ENCODE measurements at regions not wholly inside any gene's neighbourhood (a gene's known extent, or its start where the extent isn't known, plus 50 kb on each side); places are given as distances from the start of the nearest gene placed in this dataset.

DNA sequence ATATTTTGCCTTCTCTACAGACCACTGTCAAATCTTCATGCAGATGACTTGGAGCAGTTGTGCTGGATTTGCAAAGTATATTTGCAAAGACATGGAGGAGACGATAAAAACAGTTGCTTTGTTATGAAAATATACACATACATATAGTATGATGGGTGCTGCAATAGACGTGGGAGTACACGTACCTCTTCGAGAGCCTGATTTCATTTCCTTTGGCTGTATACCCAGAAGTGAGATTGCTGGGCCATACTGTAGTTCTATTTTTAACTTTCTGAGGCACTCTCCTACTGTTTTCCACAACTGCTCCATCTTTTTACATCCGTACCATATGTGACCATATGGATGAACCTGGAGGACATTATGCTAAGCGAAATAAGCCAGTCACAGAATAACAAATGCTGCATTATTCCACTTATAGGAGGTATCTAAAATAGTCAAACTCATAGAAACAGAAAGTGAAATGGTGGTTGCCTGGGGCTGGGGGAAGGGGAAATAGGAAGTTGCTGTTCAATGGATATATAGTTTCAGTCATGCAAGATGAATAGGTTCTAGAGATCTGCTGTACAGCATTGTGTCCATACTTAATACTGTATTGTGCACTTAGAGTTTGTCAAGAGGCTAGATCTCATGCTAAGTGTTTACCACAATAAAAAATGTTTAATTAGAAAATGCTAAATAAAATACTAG lies 223.8 kb downstream of the HAO1 start:
- TF ChIP-seq, protein P1, sequence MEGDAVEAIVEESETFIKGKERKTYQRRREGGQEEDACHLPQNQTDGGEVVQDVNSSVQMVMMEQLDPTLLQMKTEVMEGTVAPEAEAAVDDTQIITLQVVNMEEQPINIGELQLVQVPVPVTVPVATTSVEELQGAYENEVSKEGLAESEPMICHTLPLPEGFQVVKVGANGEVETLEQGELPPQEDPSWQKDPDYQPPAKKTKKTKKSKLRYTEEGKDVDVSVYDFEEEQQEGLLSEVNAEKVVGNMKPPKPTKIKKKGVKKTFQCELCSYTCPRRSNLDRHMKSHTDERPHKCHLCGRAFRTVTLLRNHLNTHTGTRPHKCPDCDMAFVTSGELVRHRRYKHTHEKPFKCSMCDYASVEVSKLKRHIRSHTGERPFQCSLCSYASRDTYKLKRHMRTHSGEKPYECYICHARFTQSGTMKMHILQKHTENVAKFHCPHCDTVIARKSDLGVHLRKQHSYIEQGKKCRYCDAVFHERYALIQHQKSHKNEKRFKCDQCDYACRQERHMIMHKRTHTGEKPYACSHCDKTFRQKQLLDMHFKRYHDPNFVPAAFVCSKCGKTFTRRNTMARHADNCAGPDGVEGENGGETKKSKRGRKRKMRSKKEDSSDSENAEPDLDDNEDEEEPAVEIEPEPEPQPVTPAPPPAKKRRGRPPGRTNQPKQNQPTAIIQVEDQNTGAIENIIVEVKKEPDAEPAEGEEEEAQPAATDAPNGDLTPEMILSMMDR (IDR thresholded peaks at IDR 0.05; ENCODE audit: borderline replicate concordance, extremely low read depth, low read length, poor library complexity, severe bottlenecking), result no peak
- no peak for TF ChIP-seq EZH2 (IDR thresholded peaks at IDR 0.05; ENCODE audit: borderline replicate concordance, low read depth, low read length, severe bottlenecking)

Measured in DND-41 (cell line).